Endothelial cell of umbilical vein (primary cell): ENCODE measurements at regions not wholly inside any gene's neighbourhood (a gene's known extent, or its start where the extent isn't known, plus 50 kb on each side); places are given as distances from the start of the nearest gene placed in this dataset.

ENCODE experiments used
- BruUV-seq: library from RNA; stranded (reverse); fragments of 400-500 nt; replicated peaks from 2 replicates; lab custom pipeline; 2021; lab: Mats Ljungman, UMichigan
- CTCF ChIA-PET: fragments of 300-600, 350-600 bp; sonication (Branson Sonifier 250); formaldehyde crosslinking; loops from one replicate; lab custom pipeline; 2021; ENCODE audit warnings: antibody characterized with exemption, inconsistent platforms; lab: Charles Lee
- POLR2A ChIA-PET: fragments of 300-600, 350-600 bp; sonication (Branson Sonifier 250); formaldehyde crosslinking; loops from one replicate; lab custom pipeline; 2021; ENCODE audit warnings: antibody characterized with exemption, inconsistent platforms; lab: Charles Lee
- DNase-seq: peaks from one replicate; pipeline ENCODE4 v3.0.0-alpha.2; 2011; ENCODE audit warnings: low read depth, low spot score
- FAIRE-seq: peaks from 2 replicates; lab custom pipeline; 2011; peaks lifted over from hg19 to GRCh38; lab: Jason Lieb, UNC
- H2AFZ ChIP-seq: 2 replicates; pipeline ENCODE4 v1.6.0; 2012; ENCODE audit warnings: low read depth, low read length, control low read depth, inconsistent platforms
- H3K27ac ChIP-seq: 2 replicates; pipeline ENCODE4 v1.5.1; 2011; ENCODE audit warnings: low read depth, mild to moderate bottlenecking, control low read depth, low read length, moderate library complexity; ENCODE audit not compliant: insufficient read depth
- H3K27me3 ChIP-seq, 2 experiments: 2 replicates each; pipeline versions ENCODE4 v1.6.0 to v1.6.1; 2011; ENCODE audit warnings: low read length in 2 of 2, mixed read lengths in 1 of 2; ENCODE audit not compliant: control insufficient read depth in 2 of 2, insufficient read depth in 2 of 2
- H3K36me3 ChIP-seq, 2 experiments: 2 replicates in 1 of 2; 3 replicates in 1 of 2; pipeline ENCODE4 v1.5.1; 2011; ENCODE audit warnings: low read length in 2 of 2, mild to moderate bottlenecking in 1 of 2, moderate library complexity in 1 of 2; ENCODE audit not compliant: control insufficient read depth in 2 of 2, insufficient read depth in 2 of 2; ENCODE audit errors: extremely low read depth in 1 of 2
- H3K4me1 ChIP-seq: 3 replicates; pipeline ENCODE4 v1.5.1; 2011; ENCODE audit warnings: mild to moderate bottlenecking, low read length; ENCODE audit not compliant: control insufficient read depth, insufficient read depth; ENCODE audit errors: extremely low read depth
- H3K4me2 ChIP-seq: 2 replicates; pipeline ENCODE4 v1.6.1; 2011; ENCODE audit warnings: low read length, control low read depth, mixed read lengths; ENCODE audit not compliant: insufficient read depth
- H3K4me3 ChIP-seq, 3 experiments: fragments of 200-600 bp in 1 of 3; sonication (generic), shearing (Covaris generic) in 1 of 3; replicated peaks in 1 of 3; 2 replicates each; pipeline ENCODE4 v1.5.1; 2011 to 2016; ENCODE audit warnings: control low read depth in 3 of 3, low read length in 3 of 3, mild to moderate bottlenecking in 2 of 3, inconsistent platforms in 1 of 3, low read depth in 1 of 3, moderate library complexity in 1 of 3; ENCODE audit not compliant: insufficient read depth in 1 of 3
- H3K79me2 ChIP-seq: 2 replicates; pipeline ENCODE4 v1.6.0; 2012; ENCODE audit warnings: low read length, inconsistent platforms; ENCODE audit not compliant: control insufficient read depth, insufficient read depth
- H3K9ac ChIP-seq: replicated peaks from 2 replicates; pipeline ENCODE3; 2011; ENCODE audit warnings: low read length, control low read depth; ENCODE audit not compliant: insufficient read depth; ENCODE audit errors: extremely low read depth
- H3K9me1 ChIP-seq: replicated peaks from 3 replicates; pipeline ENCODE4 v1.6.0; 2011; ENCODE audit warnings: mild to moderate bottlenecking, low read length; ENCODE audit not compliant: control insufficient read depth, insufficient read depth; ENCODE audit errors: extremely low read depth
- H3K9me3 ChIP-seq: replicated peaks from 2 replicates; pipeline ENCODE4 v1.5.1; 2012; ENCODE audit warnings: low read length, inconsistent platforms; ENCODE audit not compliant: control insufficient read depth, insufficient read depth
- H4K20me1 ChIP-seq: replicated peaks from 2 replicates; pipeline ENCODE3; 2011; ENCODE audit warnings: mild to moderate bottlenecking, low read length; ENCODE audit not compliant: control insufficient read depth, insufficient read depth; ENCODE audit errors: extremely low read depth
- CTCF ChIP-seq, 2 donors: IDR thresholded peaks; 1 replicate in 1 of 2; 2 replicates in 1 of 2; pipeline ENCODE4 v1.5.1; 2011; ENCODE audit warnings: low read length in 2 of 2, mild to moderate bottlenecking in 2 of 2, moderate library complexity in 2 of 2, control low read depth in 1 of 2, inconsistent platforms in 1 of 2, low read depth in 1 of 2; ENCODE audit not compliant: insufficient read depth in 1 of 2; ENCODE audit errors: extremely low read depth in 1 of 2
- EZH2 ChIP-seq: IDR thresholded peaks from 2 replicates; pipeline ENCODE4 v1.6.1; 2012; ENCODE audit warnings: borderline replicate concordance, low read depth, mild to moderate bottlenecking, moderate library complexity, low read length, inconsistent platforms; ENCODE audit not compliant: severe bottlenecking
- FOS ChIP-seq: IDR thresholded peaks from 2 replicates; pipeline ENCODE4 v1.6.1; 2011; ENCODE audit warnings: mild to moderate bottlenecking, low read length, moderate library complexity, borderline replicate concordance; ENCODE audit not compliant: insufficient read depth
- GATA2 ChIP-seq: IDR thresholded peaks from 2 replicates; pipeline ENCODE4 v1.7.0; 2011; ENCODE audit warnings: low read depth, mild to moderate bottlenecking, moderate library complexity, mixed read lengths, low read length; ENCODE audit not compliant: insufficient read length, insufficient read depth
- JUN ChIP-seq: IDR thresholded peaks from 2 replicates; pipeline ENCODE4 v1.6.1; 2011; ENCODE audit warnings: borderline replicate concordance, low read depth; ENCODE audit not compliant: insufficient read length, insufficient read depth
- MAX ChIP-seq: IDR thresholded peaks from 2 replicates; pipeline ENCODE4 v1.6.1; 2011; ENCODE audit not compliant: insufficient read depth, insufficient read length
- MYC ChIP-seq: IDR thresholded peaks from one replicate; pipeline ENCODE4 v1.6.1; 2011; ENCODE audit warnings: mild to moderate bottlenecking, low read depth, low read length
- POLR2A ChIP-seq: IDR thresholded peaks from 2 replicates; pipeline ENCODE4 v1.6.1; 2012; ENCODE audit warnings: low read depth, mild to moderate bottlenecking, control low read depth, low read length
- POLR2AphosphoS5 ChIP-seq: IDR thresholded peaks from 2 replicates; pipeline ENCODE4 v1.6.1; 2012; ENCODE audit warnings: low read depth, mild to moderate bottlenecking, control low read depth, low read length, moderate library complexity; ENCODE audit not compliant: insufficient read depth
- dilution Hi-C: fragments of 300-500 bp; cut with MboI; formaldehyde crosslinking; loops from one replicate; pipeline ENCODE4 v1.15.0; 2019; ENCODE audit warnings: low sequenced_read_pairs; ENCODE audit not compliant: extremely low pct_ligation_motif_present
- intact Hi-C: fragments of 100-400 bp; cut with micrococcal nuclease; formaldehyde crosslinking; loops from one replicate; pipeline ENCODE4 v1.10.0; 2022

GRCh38 chr7:114317450-114318098 lies 97.0 kb upstream of the FOXP2 start:
- Histone ChIP-seq H3K4me2 (no peak overlapping the region), H3K9ac (no peak overlapping the region), H3K9me3 (no peaks in the 10 kb centered on the region), H3K79me2 (no peaks in the 10 kb centered on the region), H3K36me3 (no peaks in the 10 kb centered on the region), H3K27ac (no peak overlapping the region), H3K4me3 (no peak overlapping the region), H3K9me1 (no peaks in the 10 kb centered on the region), H4K20me1 (no peaks in the 10 kb centered on the region), H2AFZ (no peak overlapping the region), H3K4me1 (no peaks in the 10 kb centered on the region), H3K27me3 (no peaks in the 10 kb centered on the region)
- intact Hi-C loops: no loop called here
- TF ChIP-seq CTCF (IDR thresholded peaks at IDR 0.05; ENCODE audit: extremely low read depth in 1 of 2, insufficient read depth in 1 of 2, low read depth in 1 of 2, low read length in 2 of 2): no peak
- no peak for TF ChIP-seq MYC
- TF ChIP-seq GATA2: no peak
- no peak for TF ChIP-seq POLR2A
- TF ChIP-seq POLR2AphosphoS5: no peak
- no peak for TF ChIP-seq FOS
- no peak for TF ChIP-seq JUN
- TF ChIP-seq MAX: no peak
- no peak for TF ChIP-seq EZH2
- no TSS peak for BruUV-seq
- DNase-seq: no peak
- FAIRE-seq: no peak
- dilution Hi-C loops: no loop called here
- CTCF ChIA-PET: no interaction called here
- POLR2A ChIA-PET: no interaction called here
